GM23338 (cell line): ENCODE measurements at regions not wholly inside any gene's neighbourhood (a gene's known extent, or its start where the extent isn't known, plus 50 kb on each side); places are given as distances from the start of the nearest gene placed in this dataset.

Source experiments
- EZH2 ChIP-seq: fragments of 200-600 bp; sonication (generic); IDR thresholded peaks from one replicate; pipeline ENCODE4 v1.8.0; 2017; ENCODE audit warnings: antibody characterized with exemption, mild to moderate bottlenecking, low read depth; ENCODE audit not compliant: unreplicated experiment
- TF ChIP-seq, protein P1 (sequence below), 2 experiments: fragments of 200-600 bp in 1 of 2; sonication (generic) in 1 of 2; conservative IDR thresholded peaks; 2 replicates each; pipeline versions ENCODE4 v1.5.1 to v1.6.1; 2016 to 2017; ENCODE audit warnings: antibody characterized with exemption in 2 of 2, low read depth in 2 of 2, mild to moderate bottlenecking in 2 of 2, moderate library complexity in 1 of 2

DNA sequence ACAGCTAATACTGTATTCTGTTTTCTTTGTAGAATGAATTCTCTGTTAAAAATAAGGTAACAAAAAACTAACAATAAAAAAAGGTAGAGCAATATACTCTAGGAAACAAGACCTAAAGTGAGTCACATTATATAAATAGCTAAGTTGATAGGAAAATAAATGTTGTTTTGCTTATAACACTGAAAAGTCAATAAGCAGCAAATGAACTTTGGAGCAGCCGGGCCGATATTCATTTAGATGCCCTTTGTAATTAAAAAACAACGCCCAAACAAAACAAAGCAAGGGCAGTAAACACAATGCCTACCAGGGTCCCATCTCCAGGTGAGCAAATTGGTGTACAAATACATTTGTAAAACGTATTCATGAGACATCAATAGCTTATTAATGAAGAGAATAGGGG, 227.6 kb upstream of the FOXN3 start:
- TF ChIP-seq, protein P1, sequence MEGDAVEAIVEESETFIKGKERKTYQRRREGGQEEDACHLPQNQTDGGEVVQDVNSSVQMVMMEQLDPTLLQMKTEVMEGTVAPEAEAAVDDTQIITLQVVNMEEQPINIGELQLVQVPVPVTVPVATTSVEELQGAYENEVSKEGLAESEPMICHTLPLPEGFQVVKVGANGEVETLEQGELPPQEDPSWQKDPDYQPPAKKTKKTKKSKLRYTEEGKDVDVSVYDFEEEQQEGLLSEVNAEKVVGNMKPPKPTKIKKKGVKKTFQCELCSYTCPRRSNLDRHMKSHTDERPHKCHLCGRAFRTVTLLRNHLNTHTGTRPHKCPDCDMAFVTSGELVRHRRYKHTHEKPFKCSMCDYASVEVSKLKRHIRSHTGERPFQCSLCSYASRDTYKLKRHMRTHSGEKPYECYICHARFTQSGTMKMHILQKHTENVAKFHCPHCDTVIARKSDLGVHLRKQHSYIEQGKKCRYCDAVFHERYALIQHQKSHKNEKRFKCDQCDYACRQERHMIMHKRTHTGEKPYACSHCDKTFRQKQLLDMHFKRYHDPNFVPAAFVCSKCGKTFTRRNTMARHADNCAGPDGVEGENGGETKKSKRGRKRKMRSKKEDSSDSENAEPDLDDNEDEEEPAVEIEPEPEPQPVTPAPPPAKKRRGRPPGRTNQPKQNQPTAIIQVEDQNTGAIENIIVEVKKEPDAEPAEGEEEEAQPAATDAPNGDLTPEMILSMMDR (conservative IDR thresholded peaks at IDR 0.05; ENCODE audit: low read depth in 2 of 2): no peak
- TF ChIP-seq EZH2: no peak
